H1 (cell line): ENCODE measurements at regions not wholly inside any gene's neighbourhood (a gene's known extent, or its start where the extent isn't known, plus 50 kb on each side); places are given as distances from the start of the nearest gene placed in this dataset.

ENCODE experiments used
- CHD1 ChIP-seq: IDR thresholded peaks from 2 replicates; pipeline ENCODE4 v1.6.1; 2012; ENCODE audit warnings: low read depth, low read length, improper control_type of control experiment
- TF ChIP-seq, protein P1 (sequence below): fragments of 300-600 bp; sonication (generic); IDR thresholded peaks from 2 replicates; pipeline ENCODE4 v1.7.1; 2012; ENCODE audit warnings: low read length, moderate library complexity, mild to moderate bottlenecking, inconsistent platforms; ENCODE audit not compliant: insufficient replicate concordance

DNA sequence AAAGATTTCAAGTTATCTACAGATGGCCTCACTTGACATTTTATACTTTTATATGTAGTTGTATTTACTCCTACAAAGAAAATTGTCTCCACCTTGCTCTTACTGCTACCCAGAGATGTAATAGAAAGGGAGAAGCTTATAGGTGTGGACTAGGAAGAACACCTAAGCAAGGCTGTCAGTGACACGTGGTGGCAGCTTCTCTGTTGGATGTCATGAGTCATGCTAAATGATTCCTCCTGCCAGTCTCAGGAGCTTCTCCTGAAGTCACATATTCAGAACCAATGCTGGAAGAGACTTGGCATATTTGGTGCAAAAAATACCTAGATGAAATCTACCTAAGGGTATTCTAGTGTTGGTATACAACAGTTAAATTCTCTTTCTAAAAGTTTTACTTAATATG, 184.7 kb downstream of the LRRC3B start (continued):
- TF ChIP-seq, protein P1, sequence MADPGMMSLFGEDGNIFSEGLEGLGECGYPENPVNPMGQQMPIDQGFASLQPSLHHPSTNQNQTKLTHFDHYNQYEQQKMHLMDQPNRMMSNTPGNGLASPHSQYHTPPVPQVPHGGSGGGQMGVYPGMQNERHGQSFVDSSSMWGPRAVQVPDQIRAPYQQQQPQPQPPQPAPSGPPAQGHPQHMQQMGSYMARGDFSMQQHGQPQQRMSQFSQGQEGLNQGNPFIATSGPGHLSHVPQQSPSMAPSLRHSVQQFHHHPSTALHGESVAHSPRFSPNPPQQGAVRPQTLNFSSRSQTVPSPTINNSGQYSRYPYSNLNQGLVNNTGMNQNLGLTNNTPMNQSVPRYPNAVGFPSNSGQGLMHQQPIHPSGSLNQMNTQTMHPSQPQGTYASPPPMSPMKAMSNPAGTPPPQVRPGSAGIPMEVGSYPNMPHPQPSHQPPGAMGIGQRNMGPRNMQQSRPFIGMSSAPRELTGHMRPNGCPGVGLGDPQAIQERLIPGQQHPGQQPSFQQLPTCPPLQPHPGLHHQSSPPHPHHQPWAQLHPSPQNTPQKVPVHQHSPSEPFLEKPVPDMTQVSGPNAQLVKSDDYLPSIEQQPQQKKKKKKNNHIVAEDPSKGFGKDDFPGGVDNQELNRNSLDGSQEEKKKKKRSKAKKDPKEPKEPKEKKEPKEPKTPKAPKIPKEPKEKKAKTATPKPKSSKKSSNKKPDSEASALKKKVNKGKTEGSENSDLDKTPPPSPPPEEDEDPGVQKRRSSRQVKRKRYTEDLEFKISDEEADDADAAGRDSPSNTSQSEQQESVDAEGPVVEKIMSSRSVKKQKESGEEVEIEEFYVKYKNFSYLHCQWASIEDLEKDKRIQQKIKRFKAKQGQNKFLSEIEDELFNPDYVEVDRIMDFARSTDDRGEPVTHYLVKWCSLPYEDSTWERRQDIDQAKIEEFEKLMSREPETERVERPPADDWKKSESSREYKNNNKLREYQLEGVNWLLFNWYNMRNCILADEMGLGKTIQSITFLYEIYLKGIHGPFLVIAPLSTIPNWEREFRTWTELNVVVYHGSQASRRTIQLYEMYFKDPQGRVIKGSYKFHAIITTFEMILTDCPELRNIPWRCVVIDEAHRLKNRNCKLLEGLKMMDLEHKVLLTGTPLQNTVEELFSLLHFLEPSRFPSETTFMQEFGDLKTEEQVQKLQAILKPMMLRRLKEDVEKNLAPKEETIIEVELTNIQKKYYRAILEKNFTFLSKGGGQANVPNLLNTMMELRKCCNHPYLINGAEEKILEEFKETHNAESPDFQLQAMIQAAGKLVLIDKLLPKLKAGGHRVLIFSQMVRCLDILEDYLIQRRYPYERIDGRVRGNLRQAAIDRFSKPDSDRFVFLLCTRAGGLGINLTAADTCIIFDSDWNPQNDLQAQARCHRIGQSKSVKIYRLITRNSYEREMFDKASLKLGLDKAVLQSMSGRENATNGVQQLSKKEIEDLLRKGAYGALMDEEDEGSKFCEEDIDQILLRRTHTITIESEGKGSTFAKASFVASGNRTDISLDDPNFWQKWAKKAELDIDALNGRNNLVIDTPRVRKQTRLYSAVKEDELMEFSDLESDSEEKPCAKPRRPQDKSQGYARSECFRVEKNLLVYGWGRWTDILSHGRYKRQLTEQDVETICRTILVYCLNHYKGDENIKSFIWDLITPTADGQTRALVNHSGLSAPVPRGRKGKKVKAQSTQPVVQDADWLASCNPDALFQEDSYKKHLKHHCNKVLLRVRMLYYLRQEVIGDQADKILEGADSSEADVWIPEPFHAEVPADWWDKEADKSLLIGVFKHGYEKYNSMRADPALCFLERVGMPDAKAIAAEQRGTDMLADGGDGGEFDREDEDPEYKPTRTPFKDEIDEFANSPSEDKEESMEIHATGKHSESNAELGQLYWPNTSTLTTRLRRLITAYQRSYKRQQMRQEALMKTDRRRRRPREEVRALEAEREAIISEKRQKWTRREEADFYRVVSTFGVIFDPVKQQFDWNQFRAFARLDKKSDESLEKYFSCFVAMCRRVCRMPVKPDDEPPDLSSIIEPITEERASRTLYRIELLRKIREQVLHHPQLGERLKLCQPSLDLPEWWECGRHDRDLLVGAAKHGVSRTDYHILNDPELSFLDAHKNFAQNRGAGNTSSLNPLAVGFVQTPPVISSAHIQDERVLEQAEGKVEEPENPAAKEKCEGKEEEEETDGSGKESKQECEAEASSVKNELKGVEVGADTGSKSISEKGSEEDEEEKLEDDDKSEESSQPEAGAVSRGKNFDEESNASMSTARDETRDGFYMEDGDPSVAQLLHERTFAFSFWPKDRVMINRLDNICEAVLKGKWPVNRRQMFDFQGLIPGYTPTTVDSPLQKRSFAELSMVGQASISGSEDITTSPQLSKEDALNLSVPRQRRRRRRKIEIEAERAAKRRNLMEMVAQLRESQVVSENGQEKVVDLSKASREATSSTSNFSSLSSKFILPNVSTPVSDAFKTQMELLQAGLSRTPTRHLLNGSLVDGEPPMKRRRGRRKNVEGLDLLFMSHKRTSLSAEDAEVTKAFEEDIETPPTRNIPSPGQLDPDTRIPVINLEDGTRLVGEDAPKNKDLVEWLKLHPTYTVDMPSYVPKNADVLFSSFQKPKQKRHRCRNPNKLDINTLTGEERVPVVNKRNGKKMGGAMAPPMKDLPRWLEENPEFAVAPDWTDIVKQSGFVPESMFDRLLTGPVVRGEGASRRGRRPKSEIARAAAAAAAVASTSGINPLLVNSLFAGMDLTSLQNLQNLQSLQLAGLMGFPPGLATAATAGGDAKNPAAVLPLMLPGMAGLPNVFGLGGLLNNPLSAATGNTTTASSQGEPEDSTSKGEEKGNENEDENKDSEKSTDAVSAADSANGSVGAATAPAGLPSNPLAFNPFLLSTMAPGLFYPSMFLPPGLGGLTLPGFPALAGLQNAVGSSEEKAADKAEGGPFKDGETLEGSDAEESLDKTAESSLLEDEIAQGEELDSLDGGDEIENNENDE = no peak
- TF ChIP-seq CHD1 = no peak
